ENCODE measurements at regions not wholly inside any gene's neighbourhood (a gene's known extent, or its start where the extent isn't known, plus 50 kb on each side); places are given as distances from the start of the nearest gene placed in this dataset.

DNA sequence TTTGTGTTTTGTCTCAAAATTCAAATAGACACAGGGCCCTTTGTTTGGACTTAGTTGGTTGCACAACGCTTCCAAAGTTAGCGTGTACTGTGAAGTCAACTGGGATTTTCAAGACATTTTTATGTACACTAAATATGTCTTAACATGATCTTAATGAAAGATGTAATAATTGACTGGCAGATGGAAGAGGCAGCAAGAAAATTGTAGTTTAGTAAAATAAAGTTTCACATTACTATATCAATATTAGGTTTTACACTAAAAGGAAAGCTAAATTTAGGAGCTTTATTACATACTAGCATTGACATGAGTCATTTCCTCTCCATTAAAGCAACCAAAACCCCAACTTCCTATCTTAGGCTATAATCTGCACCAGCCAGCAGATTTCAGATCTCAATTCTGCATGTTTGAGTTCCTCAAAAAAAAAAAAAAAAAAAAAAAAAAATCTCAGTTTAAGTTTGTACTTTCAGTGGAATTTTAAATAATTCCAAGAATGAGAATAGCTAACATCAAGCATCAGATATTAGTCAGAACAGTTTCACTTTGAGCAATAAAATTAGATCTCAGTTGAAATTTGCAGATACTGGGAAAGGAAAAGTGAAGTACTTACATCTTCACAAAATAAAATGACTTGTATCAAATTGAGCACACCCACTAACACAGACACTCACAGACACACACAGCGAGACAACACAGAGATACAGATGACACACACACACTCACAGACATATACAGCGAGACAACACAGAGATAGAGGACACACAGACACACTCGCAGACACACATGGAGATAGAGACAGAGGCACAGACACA is 346.6 kb upstream of the KLF6 start:
- no peaks in the 10 kb centered on the region for H3K36me3 ChIP-seq (ENCODE audit: control insufficient read depth, insufficient read depth, low read length)
- H3K27me3 ChIP-seq (ENCODE audit: control insufficient read depth, insufficient read depth, low read length), result no peaks in the 10 kb centered on the region
- peak; percentile 12 to 91 (median 76) for DNase-seq
- peak overlapping the region; percentile 61 for H3K27ac ChIP-seq (ENCODE audit: insufficient read depth, low read length, poor library complexity, severe bottlenecking)
- peak overlapping the region; percentile 71 for H3K4me3 ChIP-seq (ENCODE audit: low read depth, low read length)
- no peak overlapping the region for H3K27ac Mint-ChIP-seq
- H3K9me3 Mint-ChIP-seq, result peaks cover 0 to 3% (median under 1%) of the 10 kb centered on the region in 7 donors
- ATAC-seq (ENCODE audit: low read depth in 2 of 2), result peak; percentile 89 to 92
- H3K4me1 ChIP-seq (ENCODE audit: control insufficient read depth, insufficient read depth, low read length, poor library complexity, severe bottlenecking), result peaks cover 38% of the 10 kb centered on the region
- H3K36me3 Mint-ChIP-seq, result no peaks in the 10 kb centered on the region
- no peak overlapping the region for H3K4me3 Mint-ChIP-seq
- peaks cover 26 to 47% (median 32%) of the 10 kb centered on the region in 4 donors for H3K4me1 Mint-ChIP-seq
- no peaks in the 10 kb centered on the region for H3K27me3 Mint-ChIP-seq
- no peaks in the 10 kb centered on the region for H3K9me3 ChIP-seq (ENCODE audit: control insufficient read depth in 2 of 2, low read length in 2 of 2)

- no peak overlapping the region for H3K27ac Mint-ChIP-seq
- Histone ChIP-seq H3K36me3 (ENCODE audit: control insufficient read depth, insufficient read depth, low read length) (no peaks in the 10 kb centered on the region), H3K27ac (ENCODE audit: insufficient read depth, low read length, poor library complexity, severe bottlenecking) (no peak overlapping the region), H3K9me3 (ENCODE audit: control insufficient read depth in 2 of 2, low read length in 2 of 2) (no peaks in the 10 kb centered on the region), H3K4me1 (ENCODE audit: control insufficient read depth, insufficient read depth, low read length, poor library complexity, severe bottlenecking) (peaks cover 38% of the 10 kb centered on the region), H3K4me3 (ENCODE audit: low read depth, low read length) (peak overlapping the region; percentile 71), H3K27me3 (ENCODE audit: control insufficient read depth, insufficient read depth, low read length) (no peaks in the 10 kb centered on the region)
- no peak overlapping the region for H3K4me3 Mint-ChIP-seq
- H3K36me3 Mint-ChIP-seq, result no peaks in the 10 kb centered on the region
- ATAC-seq (ENCODE audit: low read depth in 2 of 2) (no peak), DNase-seq (peak in 1 of 3 donors; percentile 7)
- no peaks in the 10 kb centered on the region for H3K27me3 Mint-ChIP-seq
- H3K9me3 Mint-ChIP-seq, result peaks cover 0 to 5% (median 3%) of the 10 kb centered on the region in 7 donors
- peaks cover 26 to 44% (median 31%) of the 10 kb centered on the region in 4 donors for H3K4me1 Mint-ChIP-seq
Observed at GRCh38 chr10:4130685-4131084, 345.7 kb upstream of the KLF6 start.

DNA sequence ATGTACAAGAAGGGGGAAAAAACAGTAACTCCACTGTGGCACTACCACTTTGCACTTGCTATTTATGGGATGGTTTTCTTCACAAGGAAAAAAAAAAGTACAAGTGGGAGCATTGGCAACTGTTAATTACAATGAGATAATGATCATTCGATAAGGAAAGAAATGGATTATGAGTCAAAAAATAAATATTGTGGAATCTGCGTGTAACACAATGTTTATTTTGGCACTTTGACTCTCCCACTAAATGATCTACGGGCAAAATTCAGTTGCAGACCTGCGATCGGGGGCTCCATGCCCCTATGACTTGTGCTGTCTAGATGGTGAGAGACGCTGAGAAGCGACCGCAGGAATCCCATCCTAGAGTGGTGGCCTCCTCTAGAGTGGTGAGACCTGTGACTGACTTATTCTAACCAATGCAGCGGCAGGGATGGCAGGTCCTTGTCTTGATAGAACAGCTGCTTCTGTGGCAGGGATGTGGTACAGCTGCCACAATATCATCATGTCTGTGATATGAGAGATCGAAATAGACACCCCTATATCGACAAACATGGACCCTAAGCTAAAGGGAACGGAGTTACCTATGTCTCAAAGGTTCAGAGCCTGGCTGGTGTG is 345.0 kb upstream of the KLF6 start:
- H3K27me3 Mint-ChIP-seq, result no peaks in the 10 kb centered on the region

DNA sequence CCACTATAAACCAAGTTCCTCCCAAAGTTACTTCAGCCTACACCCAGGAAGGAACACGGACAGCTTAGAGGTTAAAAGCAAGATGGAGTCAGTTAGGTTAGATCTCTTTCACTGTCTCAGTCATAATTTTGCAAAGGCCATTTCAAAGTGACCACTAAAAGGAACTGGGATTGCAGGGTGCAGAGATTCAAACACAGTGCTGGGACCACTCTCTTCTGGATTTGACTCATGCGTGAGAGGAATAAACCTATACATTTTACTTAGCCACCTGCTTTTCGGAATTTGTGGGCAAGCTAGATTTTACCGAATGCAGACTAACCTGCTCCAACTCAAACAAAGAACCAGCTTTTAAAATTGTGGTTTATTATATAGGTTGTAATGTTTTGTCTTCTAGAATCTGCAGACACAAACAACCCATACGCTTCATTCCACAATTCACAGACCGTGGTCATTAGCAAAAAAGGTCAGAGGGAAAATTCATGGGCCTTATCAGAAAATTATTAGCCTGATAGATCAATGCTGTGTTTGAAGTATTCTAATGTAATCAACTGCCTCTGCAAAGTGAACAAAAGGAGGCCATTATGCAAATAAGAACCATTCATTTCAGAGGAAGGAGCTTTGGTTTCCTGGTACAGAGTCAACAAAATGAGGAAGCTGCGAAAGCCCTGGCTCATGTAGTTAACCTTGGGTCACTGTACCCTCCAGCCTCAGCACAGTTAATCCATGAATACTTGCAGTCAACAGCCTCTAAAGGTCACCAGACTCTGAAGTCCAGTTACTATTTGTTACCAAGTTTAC is 342.7 kb upstream of the KLF6 start:
- peak overlapping the region; percentile 46 for H3K4me3 ChIP-seq (ENCODE audit: low read depth, low read length)
- no peaks in the 10 kb centered on the region for H3K36me3 ChIP-seq (ENCODE audit: control insufficient read depth, insufficient read depth, low read length)
- Mint-ChIP-seq H3K9me3 (peaks cover 3 to 11% (median 4%) of the 10 kb centered on the region in 7 donors), H3K27me3 (no peaks in the 10 kb centered on the region), H3K4me1 (peaks cover 18 to 30% (median 23%) of the 10 kb centered on the region in 4 donors), H3K27ac (peak overlapping the region in 1 of 3 donors; percentile 72), H3K36me3 (no peaks in the 10 kb centered on the region), H3K4me3 (peak overlapping the region in 3 of 4 donors; percentile 4 to 29 (median 4))
- no peak overlapping the region for H3K27ac ChIP-seq (ENCODE audit: insufficient read depth, low read length, poor library complexity, severe bottlenecking)
- H3K27me3 ChIP-seq (ENCODE audit: control insufficient read depth, insufficient read depth, low read length), result no peaks in the 10 kb centered on the region
- H3K9me3 ChIP-seq (ENCODE audit: control insufficient read depth in 2 of 2, low read length in 2 of 2), result peaks cover 0 to 2% of the 10 kb centered on the region in 2 experiments
- ATAC-seq (ENCODE audit: low read depth in 2 of 2), result peak; percentile 39 to 48
- peaks cover 38% of the 10 kb centered on the region for H3K4me1 ChIP-seq (ENCODE audit: control insufficient read depth, insufficient read depth, low read length, poor library complexity, severe bottlenecking)
- peak in 2 of 3 donors; percentile 13 to 75 for DNase-seq

More for the DNA sequence above, 345.0 kb upstream of the KLF6 start:
- H3K9me3 ChIP-seq (ENCODE audit: control insufficient read depth in 2 of 2, low read length in 2 of 2), result no peaks in the 10 kb centered on the region
- Mint-ChIP-seq H3K4me1 (peaks cover 25 to 37% (median 26%) of the 10 kb centered on the region in 4 donors), H3K4me3 (peak overlapping the region in 1 of 4 donors; percentile 36), H3K9me3 (peaks cover 1 to 7% (median 3%) of the 10 kb centered on the region in 7 donors), H3K36me3 (no peaks in the 10 kb centered on the region), H3K27ac (no peak overlapping the region)
- DNase-seq (no peak), ATAC-seq (ENCODE audit: low read depth in 2 of 2) (no peak)
- H3K4me3 ChIP-seq (ENCODE audit: low read depth, low read length), result no peak overlapping the region
- H3K4me1 ChIP-seq (ENCODE audit: control insufficient read depth, insufficient read depth, low read length, poor library complexity, severe bottlenecking), result peaks cover 38% of the 10 kb centered on the region
- H3K27me3 ChIP-seq (ENCODE audit: control insufficient read depth, insufficient read depth, low read length), result no peaks in the 10 kb centered on the region
- H3K27ac ChIP-seq (ENCODE audit: insufficient read depth, low read length, poor library complexity, severe bottlenecking), result no peak overlapping the region
- no peaks in the 10 kb centered on the region for H3K36me3 ChIP-seq (ENCODE audit: control insufficient read depth, insufficient read depth, low read length)

- Histone ChIP-seq H3K9me3 (ENCODE audit: control insufficient read depth in 2 of 2, low read length in 2 of 2) (peaks cover 0 to 2% of the 10 kb centered on the region in 2 experiments), H3K36me3 (ENCODE audit: control insufficient read depth, insufficient read depth, low read length) (no peaks in the 10 kb centered on the region), H3K4me3 (ENCODE audit: low read depth, low read length) (no peak overlapping the region), H3K27me3 (ENCODE audit: control insufficient read depth, insufficient read depth, low read length) (no peaks in the 10 kb centered on the region), H3K27ac (ENCODE audit: insufficient read depth, low read length, poor library complexity, severe bottlenecking) (no peak overlapping the region), H3K4me1 (ENCODE audit: control insufficient read depth, insufficient read depth, low read length, poor library complexity, severe bottlenecking) (peaks cover 29% of the 10 kb centered on the region)
- Mint-ChIP-seq H3K9me3 (peaks cover 3 to 11% (median 4%) of the 10 kb centered on the region in 7 donors), H3K27ac (no peak overlapping the region), H3K36me3 (no peaks in the 10 kb centered on the region), H3K4me3 (no peak overlapping the region), H3K27me3 (no peaks in the 10 kb centered on the region), H3K4me1 (peaks cover 24 to 30% (median 30%) of the 10 kb centered on the region in 4 donors)
- ATAC-seq (ENCODE audit: low read depth in 2 of 2), result no peak
- DNase-seq, result no peak
Observed at GRCh38 chr10:4125776-4126175, 340.8 kb upstream of the KLF6 start.

DNA sequence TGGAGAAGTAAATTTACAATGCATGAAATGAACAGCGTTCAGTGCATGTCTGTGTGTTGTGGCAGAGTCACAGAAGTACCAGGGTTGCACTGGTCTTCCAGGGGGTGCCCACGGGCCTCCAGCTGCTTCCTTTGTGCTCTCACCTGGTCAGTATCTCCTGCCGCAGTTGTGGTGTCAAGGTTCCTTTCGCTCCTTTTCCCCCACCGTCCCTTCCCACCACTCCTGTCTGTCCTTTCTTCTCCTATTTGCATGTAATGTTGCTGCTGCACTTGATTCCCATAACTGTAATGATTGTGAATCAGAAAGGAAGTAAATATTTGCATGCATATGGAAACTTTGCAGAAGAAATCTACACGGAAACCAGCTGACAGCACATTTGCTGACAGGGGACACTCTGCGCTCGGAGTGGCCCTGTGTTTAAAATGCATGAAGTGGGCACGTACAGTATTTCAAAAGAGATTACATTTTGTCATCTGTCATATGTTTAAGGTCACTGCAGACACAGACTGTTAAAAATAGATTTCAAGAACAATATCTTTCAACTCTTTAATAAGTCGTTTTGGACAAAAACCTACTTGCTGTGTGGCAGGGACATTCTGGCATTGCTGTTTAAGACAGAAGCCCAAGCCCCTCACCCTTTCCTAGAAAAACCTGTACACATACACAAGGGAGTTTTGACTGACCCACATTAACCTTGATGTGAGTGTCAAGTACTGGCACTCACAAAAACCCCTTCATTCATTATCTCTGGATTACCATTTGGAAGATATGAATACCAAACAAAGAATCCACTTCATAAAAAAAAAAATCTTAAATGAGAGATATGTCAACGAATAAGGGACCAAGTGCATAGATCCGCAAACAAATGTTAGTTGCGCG is 336.7 kb upstream of the KLF6 start:
- Mint-ChIP-seq H3K4me3 (peak overlapping the region in 1 of 4 donors; percentile 59), H3K27me3 (no peaks in the 10 kb centered on the region), H3K9me3 (peaks cover 0 to 13% (median 4%) of the 10 kb centered on the region in 7 donors), H3K36me3 (no peaks in the 10 kb centered on the region), H3K27ac (peak overlapping the region in 1 of 3 donors; percentile 39), H3K4me1 (peaks cover 9 to 14% (median 12%) of the 10 kb centered on the region in 4 donors)
- no peak overlapping the region for H3K27ac ChIP-seq (ENCODE audit: insufficient read depth, low read length, poor library complexity, severe bottlenecking)
- DNase-seq (no peak), ATAC-seq (ENCODE audit: low read depth in 2 of 2) (peak in 1 of 2 donors; percentile 25)
- H3K36me3 ChIP-seq (ENCODE audit: control insufficient read depth, insufficient read depth, low read length), result no peaks in the 10 kb centered on the region
- H3K4me3 ChIP-seq (ENCODE audit: low read depth, low read length), result peak overlapping the region; percentile 37
- H3K27me3 ChIP-seq (ENCODE audit: control insufficient read depth, insufficient read depth, low read length), result no peaks in the 10 kb centered on the region
- H3K9me3 ChIP-seq (ENCODE audit: control insufficient read depth in 2 of 2, low read length in 2 of 2), result peaks cover 0 to 2% of the 10 kb centered on the region in 2 experiments
- peaks cover 6% of the 10 kb centered on the region for H3K4me1 ChIP-seq (ENCODE audit: control insufficient read depth, insufficient read depth, low read length, poor library complexity, severe bottlenecking)

Data from CD4-positive, CD25-positive, alpha-beta regulatory T cell (primary cell).